ENCODE measurements at regions not wholly inside any gene's neighbourhood (a gene's known extent, or its start where the extent isn't known, plus 50 kb on each side); places are given as distances from the start of the nearest gene placed in this dataset.

DNA sequence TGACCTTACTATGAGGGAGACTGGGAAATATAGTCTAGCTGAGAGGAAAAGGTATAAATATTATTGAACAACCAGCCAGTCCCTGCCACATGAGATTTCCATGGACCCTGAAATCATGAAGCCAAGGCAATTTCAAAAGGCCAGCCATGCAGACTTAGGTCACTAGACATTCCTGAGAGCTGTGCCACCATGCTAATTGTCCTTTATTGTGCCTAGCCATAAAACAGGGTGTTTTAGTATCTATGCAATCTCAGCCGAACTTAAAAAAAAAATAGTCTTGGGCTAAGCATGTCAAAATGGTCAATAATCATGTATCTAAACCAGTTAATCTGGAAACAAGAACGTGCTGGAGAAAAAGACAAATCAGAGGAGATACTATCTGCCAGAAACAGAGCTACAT, 269.5 kb downstream of the LNPK start:
- TF ChIP-seq POLR2A (IDR thresholded peaks at IDR 0.05; ENCODE audit: low read length), result no peak
- TF ChIP-seq GATA1 (IDR thresholded peaks at IDR 0.05; ENCODE audit: low read depth, low read length), result no peak
